ENCODE measurements at regions not wholly inside any gene's neighbourhood (a gene's known extent, or its start where the extent isn't known, plus 50 kb on each side); places are given as distances from the start of the nearest gene placed in this dataset.
A peak's percentile ranks its signal among the peaks of the same experiment; 100 is the strongest.

DNA sequence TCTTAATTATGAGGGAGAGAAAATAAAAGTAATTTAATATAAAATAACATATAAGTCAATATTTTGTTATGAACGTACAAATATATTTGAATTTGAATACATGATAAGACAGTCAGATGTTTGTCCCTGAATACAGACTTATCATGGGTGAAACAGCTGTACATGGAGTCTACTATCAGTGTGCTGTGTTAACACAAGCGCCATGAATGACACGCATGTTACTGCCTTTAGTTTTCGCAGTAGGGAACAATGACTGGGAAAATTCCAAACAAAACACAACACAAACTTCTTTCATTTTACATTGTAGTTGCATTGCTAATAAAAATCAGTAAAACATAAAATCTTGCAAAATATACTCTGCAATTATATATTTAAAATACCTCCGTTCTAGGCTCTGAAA, 108.6 kb downstream of the FBXO5 start:
- no peaks in the 10 kb centered on the region for H3K36me3 ChIP-seq (ENCODE audit: low read depth)
- no peaks in the 10 kb centered on the region for H3K27me3 ChIP-seq (ENCODE audit: insufficient read depth, poor library complexity, severe bottlenecking)
- H3K9me3 ChIP-seq (ENCODE audit: severe bottlenecking): no peaks in the 10 kb centered on the region
- no peak for DNase-seq (ENCODE audit: low spot score)
- H3K4me3 ChIP-seq (ENCODE audit: severe bottlenecking): no peak overlapping the region
- H3K27ac ChIP-seq (ENCODE audit: poor library complexity, severe bottlenecking): no peak overlapping the region
- TF ChIP-seq, protein P1, sequence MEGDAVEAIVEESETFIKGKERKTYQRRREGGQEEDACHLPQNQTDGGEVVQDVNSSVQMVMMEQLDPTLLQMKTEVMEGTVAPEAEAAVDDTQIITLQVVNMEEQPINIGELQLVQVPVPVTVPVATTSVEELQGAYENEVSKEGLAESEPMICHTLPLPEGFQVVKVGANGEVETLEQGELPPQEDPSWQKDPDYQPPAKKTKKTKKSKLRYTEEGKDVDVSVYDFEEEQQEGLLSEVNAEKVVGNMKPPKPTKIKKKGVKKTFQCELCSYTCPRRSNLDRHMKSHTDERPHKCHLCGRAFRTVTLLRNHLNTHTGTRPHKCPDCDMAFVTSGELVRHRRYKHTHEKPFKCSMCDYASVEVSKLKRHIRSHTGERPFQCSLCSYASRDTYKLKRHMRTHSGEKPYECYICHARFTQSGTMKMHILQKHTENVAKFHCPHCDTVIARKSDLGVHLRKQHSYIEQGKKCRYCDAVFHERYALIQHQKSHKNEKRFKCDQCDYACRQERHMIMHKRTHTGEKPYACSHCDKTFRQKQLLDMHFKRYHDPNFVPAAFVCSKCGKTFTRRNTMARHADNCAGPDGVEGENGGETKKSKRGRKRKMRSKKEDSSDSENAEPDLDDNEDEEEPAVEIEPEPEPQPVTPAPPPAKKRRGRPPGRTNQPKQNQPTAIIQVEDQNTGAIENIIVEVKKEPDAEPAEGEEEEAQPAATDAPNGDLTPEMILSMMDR (IDR thresholded peaks at IDR 0.05; ENCODE audit: poor library complexity, severe bottlenecking): no peak
- no peak for ATAC-seq (ENCODE audit: low read depth)
- no peaks in the 10 kb centered on the region for H3K4me1 ChIP-seq (ENCODE audit: insufficient read depth, poor library complexity, severe bottlenecking)

DNA sequence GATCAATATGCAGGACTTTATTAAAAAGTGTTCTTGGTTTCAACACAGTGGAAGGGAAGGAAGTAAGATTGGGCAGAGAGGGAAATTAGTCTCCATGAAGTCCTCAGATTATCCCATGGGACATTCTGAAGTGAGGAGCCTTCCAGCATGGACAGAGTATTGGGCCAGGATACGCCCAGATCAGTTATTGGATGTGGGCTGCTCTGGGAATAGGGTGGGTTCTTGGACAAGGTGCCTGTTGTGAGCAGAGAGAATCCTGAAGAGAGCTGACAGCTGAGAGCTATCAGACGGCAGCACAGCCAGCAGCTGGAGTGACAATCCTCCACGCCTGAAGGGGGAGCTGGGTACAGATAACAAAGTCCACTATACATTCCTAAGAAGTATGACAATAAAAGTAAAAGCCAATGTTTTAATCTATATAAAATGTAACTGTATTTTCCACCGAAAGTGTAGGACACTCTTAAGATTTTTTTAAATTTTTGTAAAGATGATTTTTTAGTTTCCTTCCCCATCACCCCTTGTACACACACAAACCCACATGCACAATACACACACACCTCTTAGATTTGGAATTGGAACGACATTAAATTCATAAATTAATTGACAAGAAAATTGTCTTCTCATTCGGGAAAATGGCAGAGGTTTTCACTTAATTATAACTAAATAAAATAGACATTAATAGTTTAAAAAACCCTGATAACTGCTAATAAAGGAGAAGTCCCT, 107.8 kb downstream of the FBXO5 start:
- Histone ChIP-seq H3K27me3 (ENCODE audit: insufficient read depth, poor library complexity, severe bottlenecking) (no peaks in the 10 kb centered on the region), H3K36me3 (ENCODE audit: low read depth) (no peaks in the 10 kb centered on the region), H3K9me3 (ENCODE audit: severe bottlenecking) (no peaks in the 10 kb centered on the region), H3K4me1 (ENCODE audit: insufficient read depth, poor library complexity, severe bottlenecking) (no peaks in the 10 kb centered on the region), H3K27ac (ENCODE audit: poor library complexity, severe bottlenecking) (no peak overlapping the region), H3K4me3 (ENCODE audit: severe bottlenecking) (no peak overlapping the region)
- TF ChIP-seq, protein P1 (IDR thresholded peaks at IDR 0.05; ENCODE audit: poor library complexity, severe bottlenecking): no peak
- ATAC-seq (ENCODE audit: low read depth) (no peak), DNase-seq (ENCODE audit: low spot score) (no peak)

DNA sequence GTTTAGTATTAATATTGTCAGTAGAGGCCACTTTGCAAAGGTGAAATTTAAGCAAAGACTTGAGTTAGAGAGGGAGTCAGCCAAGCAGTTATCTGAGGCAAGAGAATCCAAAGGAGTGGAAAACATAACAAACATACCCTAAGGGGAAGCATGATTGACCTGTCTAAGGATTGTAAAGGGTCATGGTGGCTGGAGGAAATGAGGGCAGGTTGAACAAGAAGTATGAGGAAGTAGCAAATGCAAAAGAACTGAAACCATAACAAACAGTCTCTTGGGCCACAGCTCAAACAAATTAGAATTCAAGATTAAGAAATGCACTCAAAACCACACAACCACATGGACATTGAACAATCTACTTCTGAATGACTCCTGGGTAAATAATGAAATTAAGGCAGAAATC, 103.2 kb downstream of the FBXO5 start:
- DNase-seq (ENCODE audit: low spot score): no peak
- H3K27ac ChIP-seq (ENCODE audit: poor library complexity, severe bottlenecking): no peak overlapping the region
- H3K36me3 ChIP-seq (ENCODE audit: low read depth): no peaks in the 10 kb centered on the region
- TF ChIP-seq, protein P1 (IDR thresholded peaks at IDR 0.05; ENCODE audit: poor library complexity, severe bottlenecking): no peak
- no peak overlapping the region for H3K4me3 ChIP-seq (ENCODE audit: severe bottlenecking)
- no peaks in the 10 kb centered on the region for H3K4me1 ChIP-seq (ENCODE audit: insufficient read depth, poor library complexity, severe bottlenecking)
- H3K27me3 ChIP-seq (ENCODE audit: insufficient read depth, poor library complexity, severe bottlenecking): no peaks in the 10 kb centered on the region
- no peaks in the 10 kb centered on the region for H3K9me3 ChIP-seq (ENCODE audit: severe bottlenecking)
- no peak for ATAC-seq (ENCODE audit: low read depth)

DNA sequence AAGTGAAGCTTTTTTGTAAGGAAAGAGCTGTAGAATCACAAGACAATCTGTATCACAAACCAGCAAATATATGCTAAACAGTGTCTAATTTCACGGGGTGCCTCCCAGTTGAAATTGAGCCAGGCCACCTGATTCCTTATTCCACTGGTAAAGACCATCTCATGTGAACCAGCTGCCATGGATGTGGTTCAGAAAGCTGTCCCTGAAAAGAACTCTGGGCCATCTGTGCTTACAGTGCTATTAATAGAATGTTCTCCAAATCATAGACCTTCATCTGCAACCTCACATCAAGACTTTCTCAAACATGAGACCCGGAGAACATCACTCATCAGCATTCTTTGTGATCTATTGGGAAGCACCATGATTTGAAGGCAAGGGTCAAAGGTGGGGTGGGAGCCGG, 89.7 kb downstream of the FBXO5 start:
- TF ChIP-seq, protein P1 (IDR thresholded peaks at IDR 0.05; ENCODE audit: poor library complexity, severe bottlenecking): no peak
- no peaks in the 10 kb centered on the region for H3K9me3 ChIP-seq (ENCODE audit: severe bottlenecking)
- no peaks in the 10 kb centered on the region for H3K36me3 ChIP-seq (ENCODE audit: low read depth)
- DNase-seq (ENCODE audit: low spot score) (no peak), ATAC-seq (ENCODE audit: low read depth) (no peak)
- H3K4me1 ChIP-seq (ENCODE audit: insufficient read depth, poor library complexity, severe bottlenecking): peaks cover 5% of the 10 kb centered on the region
- H3K27me3 ChIP-seq (ENCODE audit: insufficient read depth, poor library complexity, severe bottlenecking): peaks cover 4% of the 10 kb centered on the region
- H3K4me3 ChIP-seq (ENCODE audit: severe bottlenecking): no peak overlapping the region
- no peak overlapping the region for H3K27ac ChIP-seq (ENCODE audit: poor library complexity, severe bottlenecking)

DNA sequence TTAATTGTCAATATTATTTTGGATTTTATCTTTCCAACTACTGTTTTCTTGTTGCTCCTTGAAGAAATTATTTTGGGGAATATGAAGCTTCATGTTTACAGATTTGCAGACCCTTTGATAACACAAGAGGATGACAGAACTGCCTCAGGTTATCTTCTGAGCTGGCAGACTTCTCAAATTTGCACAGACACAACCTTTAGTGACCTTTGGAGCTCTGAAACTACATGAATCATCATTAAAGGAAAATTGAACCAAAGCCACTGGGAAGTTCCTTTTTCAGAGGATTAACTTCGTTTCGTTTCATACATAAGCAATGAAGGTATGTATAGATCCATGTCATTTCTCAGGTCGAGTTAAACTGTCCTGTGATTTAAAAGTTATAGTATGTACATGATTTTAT, 85.9 kb downstream of the FBXO5 start:
- Histone ChIP-seq H3K36me3 (ENCODE audit: low read depth) (no peaks in the 10 kb centered on the region), H3K9me3 (ENCODE audit: severe bottlenecking) (no peaks in the 10 kb centered on the region)
- no peak for DNase-seq (ENCODE audit: low spot score)

More for the DNA sequence above, 85.9 kb downstream of the FBXO5 start:
- H3K4me1 ChIP-seq (ENCODE audit: insufficient read depth, poor library complexity, severe bottlenecking): peaks cover 5% of the 10 kb centered on the region
- TF ChIP-seq, protein P1 (IDR thresholded peaks at IDR 0.05; ENCODE audit: poor library complexity, severe bottlenecking): no peak
- H3K4me3 ChIP-seq (ENCODE audit: severe bottlenecking): no peak overlapping the region
- no peak overlapping the region for H3K27ac ChIP-seq (ENCODE audit: poor library complexity, severe bottlenecking)
- no peaks in the 10 kb centered on the region for H3K27me3 ChIP-seq (ENCODE audit: insufficient read depth, poor library complexity, severe bottlenecking)
- peak; percentile 48; the same call in 2 of the 3 replicates for ATAC-seq (ENCODE audit: low read depth)
